B cell (primary cell): ENCODE measurements at regions not wholly inside any gene's neighbourhood (a gene's known extent, or its start where the extent isn't known, plus 50 kb on each side); places are given as distances from the start of the nearest gene placed in this dataset.

Source experiments
- ATAC-seq: fragments of 200-7000 bp; cut with Tn5 transposase; one replicate; pipeline ENCODE4 v1.10.0; 2021; ENCODE audit warnings: low read depth, mild to moderate bottlenecking, moderate number of reproducible peaks, moderate library complexity
- CTCF ChIA-PET: fragments of 350-600 bp; sonication (Branson Sonifier 250); formaldehyde crosslinking; loops from one replicate; lab custom pipeline; 2021; ENCODE audit warnings: antibody characterized with exemption, inconsistent platforms; lab: Charles Lee
- POLR2A ChIA-PET: fragments of 350-600 bp; sonication (Branson Sonifier 250); formaldehyde crosslinking; loops from one replicate; lab custom pipeline; 2021; ENCODE audit warnings: antibody characterized with exemption; lab: Charles Lee
- DNase-seq: peaks from one replicate; pipeline ENCODE4 v3.0.0; 2013
- H2AFZ ChIP-seq: 2 replicates; pipeline ENCODE4 v1.6.1; 2012; ENCODE audit warnings: mild to moderate bottlenecking, low read depth, low read length; ENCODE audit not compliant: insufficient read depth, poor library complexity, severe bottlenecking
- H3K27ac ChIP-seq, 2 donors: 1 replicate in 1 of 2; 2 replicates in 1 of 2; pipeline ENCODE4 v1.5.1; 2012 to 2013; ENCODE audit warnings: low read length in 2 of 2, mild to moderate bottlenecking in 2 of 2, moderate library complexity in 1 of 2
- H3K27me3 ChIP-seq, 4 experiments: fragments of 200-600 bp in 1 of 4; sonication (generic) in 1 of 4; replicated peaks in 1 of 4; 1 replicate in 2 of 4; 2 replicates in 2 of 4; pipeline versions ENCODE4 v1.6.1 to v1.7.0; 2013 to 2016; ENCODE audit warnings: low read length in 3 of 4, mild to moderate bottlenecking in 2 of 4, mixed read lengths in 1 of 4, moderate library complexity in 1 of 4; ENCODE audit not compliant: insufficient read depth in 4 of 4, control insufficient read depth in 3 of 4; ENCODE audit errors: control extremely low read depth in 1 of 4
- H3K36me3 ChIP-seq, 2 experiments: replicated peaks in 1 of 2; 1 replicate in 1 of 2; 2 replicates in 1 of 2; pipeline versions ENCODE4 v1.6.1 to v1.7.1; 2013; ENCODE audit warnings: low read length in 1 of 2; ENCODE audit not compliant: insufficient read depth in 2 of 2, control insufficient read depth in 1 of 2; ENCODE audit errors: control extremely low read depth in 1 of 2, extremely low read depth in 1 of 2
- H3K4me1 ChIP-seq, 2 donors: fragments of 200-600 bp in 1 of 2; sonication (generic) in 1 of 2; 1 replicate in 1 of 2; 2 replicates in 1 of 2; pipeline versions ENCODE4 v1.5.1 to v1.6.1; 2013 to 2017; ENCODE audit warnings: low read length in 2 of 2; ENCODE audit not compliant: control insufficient read depth in 2 of 2, insufficient read depth in 2 of 2
- H3K4me2 ChIP-seq: replicated peaks from 2 replicates; pipeline ENCODE3; 2012; ENCODE audit warnings: mild to moderate bottlenecking, low read depth, low read length; ENCODE audit not compliant: poor library complexity, severe bottlenecking
- H3K4me3 ChIP-seq, 5 experiments: fragments of 200-600 bp in 1 of 5; sonication (generic) in 1 of 5; 1 replicate in 3 of 5; 2 replicates in 2 of 5; pipeline versions ENCODE4 v1.5.1 to v1.7.0; 2011 to 2016; ENCODE audit warnings: low read length in 4 of 5, mild to moderate bottlenecking in 4 of 5, low read depth in 2 of 5, control low read depth in 1 of 5, moderate library complexity in 1 of 5; ENCODE audit not compliant: insufficient read depth in 1 of 5; ENCODE audit errors: control extremely low read depth in 1 of 5, extremely low read depth in 1 of 5
- H3K79me2 ChIP-seq: fragments of 200-600 bp; sonication (generic); one replicate; pipeline ENCODE4 v1.6.0; 2016; ENCODE audit warnings: low read length; ENCODE audit not compliant: control insufficient read depth, insufficient read depth
- H3K9ac ChIP-seq: fragments of 200-600 bp; sonication (generic); 2 replicates; pipeline ENCODE4 v1.6.1; 2017; ENCODE audit warnings: mild to moderate bottlenecking, low read length, moderate library complexity
- H3K9me3 ChIP-seq, 3 donors: one replicate each; pipeline versions ENCODE4 v1.6.1 to v1.7.1; 2013; ENCODE audit warnings: low read length in 2 of 3; ENCODE audit not compliant: control insufficient read depth in 2 of 3, insufficient read depth in 1 of 3; ENCODE audit errors: control extremely low read depth in 1 of 3
- H4K20me1 ChIP-seq: 2 replicates; pipeline ENCODE4 v1.6.0; 2012; ENCODE audit warnings: mild to moderate bottlenecking, low read length; ENCODE audit not compliant: insufficient read depth, control insufficient read depth, poor library complexity, severe bottlenecking
- H3K27ac Mint-ChIP-seq: one replicate; pipeline ENCODE4 v1.8.0; 2021; ENCODE audit warnings: mixed read lengths
- H3K27me3 Mint-ChIP-seq: one replicate; pipeline ENCODE4 v1.8.0; 2021; ENCODE audit warnings: mixed read lengths
- H3K4me1 Mint-ChIP-seq: one replicate; pipeline ENCODE4 v1.8.0; 2021; ENCODE audit warnings: mixed read lengths
- H3K4me3 Mint-ChIP-seq: one replicate; pipeline ENCODE4 v1.8.0; 2021; ENCODE audit warnings: mixed read lengths
- H3K9me3 Mint-ChIP-seq: one replicate; pipeline ENCODE4 v1.8.0; 2022; ENCODE audit warnings: mixed read lengths; ENCODE audit not compliant: insufficient read depth
- EZH2 ChIP-seq: IDR thresholded peaks from 2 replicates; pipeline ENCODE4 v1.6.1; 2012; ENCODE audit warnings: borderline replicate concordance, low read depth, mild to moderate bottlenecking, moderate library complexity, low read length; ENCODE audit not compliant: insufficient read depth, poor library complexity, severe bottlenecking
- WGBS: methylation state at CpG from one replicate; pipeline ENCODE4 v1.1.5; 2013; ENCODE audit warnings: missing lambda C conversion rate; ENCODE audit not compliant: insufficient coverage; 5-methylcytosine and 5-hydroxymethylcytosine counted together
- intact Hi-C: fragments of 100-400 bp; cut with micrococcal nuclease; formaldehyde crosslinking; loops from one replicate; pipeline ENCODE4 v1.10.0; 2022
- TF ChIP-seq, protein P1 (sequence below): fragments of 200-600 bp; IDR thresholded peaks from one replicate; pipeline ENCODE4 v1.8.0; 2022; ENCODE audit warnings: antibody characterized with exemption, mild to moderate bottlenecking

DNA sequence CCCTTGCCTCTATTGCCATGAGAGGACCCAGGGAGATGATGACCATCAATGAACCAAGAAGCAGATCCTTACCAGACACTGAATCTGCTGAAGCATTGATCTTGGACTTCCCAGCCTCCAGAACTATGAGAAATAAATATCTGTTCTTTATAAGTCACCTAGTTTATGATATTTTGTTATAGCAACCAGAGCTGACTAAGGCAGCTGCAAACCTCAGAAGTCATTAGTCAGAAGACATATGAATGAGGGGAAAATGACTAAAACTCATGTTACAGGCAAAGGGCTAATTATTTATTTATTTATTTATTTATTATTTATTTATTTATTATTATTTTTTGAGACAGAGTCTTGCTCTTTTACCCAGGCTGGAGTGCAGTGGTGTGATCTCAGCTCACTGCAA, 321.1 kb downstream of the TGFB2 start:
- DNase-seq (no peak), ATAC-seq (no peak)
- POLR2A ChIA-PET: no interaction called here
- CTCF ChIA-PET: no interaction called here
- Mint-ChIP-seq H3K27me3 (peaks cover 6% of the 10 kb centered on the region), H3K4me1 (no peaks in the 10 kb centered on the region), H3K9me3 (no peaks in the 10 kb centered on the region), H3K4me3 (no peak overlapping the region), H3K27ac (no peak overlapping the region)
- Histone ChIP-seq H3K79me2 (no peaks in the 10 kb centered on the region), H3K9ac (no peak overlapping the region), H3K4me3 (no peak overlapping the region), H3K27ac (no peak overlapping the region), H3K4me2 (no peak overlapping the region), H3K27me3 (no peaks in the 10 kb centered on the region), H2AFZ (no peak overlapping the region), H4K20me1 (no peaks in the 10 kb centered on the region), H3K9me3 (no peaks in the 10 kb centered on the region), H3K36me3 (no peaks in the 10 kb centered on the region), H3K4me1 (no peaks in the 10 kb centered on the region)
- intact Hi-C loops: no loop called here
- TF ChIP-seq, protein P1, sequence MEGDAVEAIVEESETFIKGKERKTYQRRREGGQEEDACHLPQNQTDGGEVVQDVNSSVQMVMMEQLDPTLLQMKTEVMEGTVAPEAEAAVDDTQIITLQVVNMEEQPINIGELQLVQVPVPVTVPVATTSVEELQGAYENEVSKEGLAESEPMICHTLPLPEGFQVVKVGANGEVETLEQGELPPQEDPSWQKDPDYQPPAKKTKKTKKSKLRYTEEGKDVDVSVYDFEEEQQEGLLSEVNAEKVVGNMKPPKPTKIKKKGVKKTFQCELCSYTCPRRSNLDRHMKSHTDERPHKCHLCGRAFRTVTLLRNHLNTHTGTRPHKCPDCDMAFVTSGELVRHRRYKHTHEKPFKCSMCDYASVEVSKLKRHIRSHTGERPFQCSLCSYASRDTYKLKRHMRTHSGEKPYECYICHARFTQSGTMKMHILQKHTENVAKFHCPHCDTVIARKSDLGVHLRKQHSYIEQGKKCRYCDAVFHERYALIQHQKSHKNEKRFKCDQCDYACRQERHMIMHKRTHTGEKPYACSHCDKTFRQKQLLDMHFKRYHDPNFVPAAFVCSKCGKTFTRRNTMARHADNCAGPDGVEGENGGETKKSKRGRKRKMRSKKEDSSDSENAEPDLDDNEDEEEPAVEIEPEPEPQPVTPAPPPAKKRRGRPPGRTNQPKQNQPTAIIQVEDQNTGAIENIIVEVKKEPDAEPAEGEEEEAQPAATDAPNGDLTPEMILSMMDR: no peak
- TF ChIP-seq EZH2: no peak

DNA sequence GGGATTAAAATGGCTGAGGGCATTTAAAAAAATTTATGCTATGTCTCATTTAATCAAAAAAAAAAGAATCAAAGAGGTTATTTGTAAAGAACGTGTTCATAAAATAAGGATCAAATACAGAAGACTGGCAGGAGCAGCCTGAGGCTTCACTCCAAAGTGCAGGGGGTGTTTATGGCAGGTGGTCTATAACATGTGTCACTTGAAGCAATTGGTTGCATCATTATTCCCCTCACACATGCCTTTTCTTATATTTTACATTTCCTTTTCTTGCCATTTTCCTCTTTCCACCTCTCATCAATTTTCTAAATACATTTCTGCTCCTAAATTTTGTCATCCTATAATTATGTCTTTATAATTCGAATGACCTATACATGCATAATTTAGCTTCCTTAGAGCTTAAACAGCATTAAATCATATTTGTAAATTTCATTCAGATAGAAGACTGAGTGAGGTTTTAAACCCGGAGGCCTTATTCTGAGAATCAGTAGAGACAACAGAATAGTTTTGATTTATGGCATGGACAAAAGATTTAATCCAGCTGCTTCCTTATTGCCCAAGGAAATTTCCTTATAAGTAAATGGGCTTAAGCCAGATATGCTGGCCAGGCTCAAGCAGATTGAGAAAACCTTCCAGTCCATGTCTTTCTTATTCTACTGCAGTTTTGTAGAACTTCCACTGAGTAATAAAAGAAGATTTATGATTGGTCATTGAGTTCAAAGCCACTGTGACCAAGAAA, 322.8 kb downstream of the TGFB2 start:
- Histone ChIP-seq H3K27ac (no peak overlapping the region), H2AFZ (no peak overlapping the region), H3K9me3 (no peaks in the 10 kb centered on the region), H3K79me2 (no peaks in the 10 kb centered on the region), H4K20me1 (no peaks in the 10 kb centered on the region), H3K4me2 (no peak overlapping the region), H3K4me1 (no peaks in the 10 kb centered on the region), H3K4me3 (no peak overlapping the region), H3K9ac (no peak overlapping the region), H3K27me3 (no peaks in the 10 kb centered on the region), H3K36me3 (no peaks in the 10 kb centered on the region)
- Mint-ChIP-seq H3K27me3 (peaks cover 7% of the 10 kb centered on the region), H3K27ac (no peak overlapping the region), H3K9me3 (no peaks in the 10 kb centered on the region), H3K4me3 (no peak overlapping the region), H3K4me1 (no peaks in the 10 kb centered on the region)
- CTCF ChIA-PET: no interaction called here
- ATAC-seq (no peak), DNase-seq (no peak)
- POLR2A ChIA-PET: no interaction called here
- no CpG with 5 or more reads among the region's 3 CpGs for WGBS
- intact Hi-C loops: no loop called here
- TF ChIP-seq, protein P1: no peak
